GM12801 (cell line): ENCODE measurements at regions not wholly inside any gene's neighbourhood (a gene's known extent, or its start where the extent isn't known, plus 50 kb on each side); places are given as distances from the start of the nearest gene placed in this dataset.

ENCODE experiments used
- CTCF ChIP-seq: IDR thresholded peaks from one replicate; pipeline ENCODE4 v1.5.1; 2011; ENCODE audit warnings: control low read depth; ENCODE audit not compliant: insufficient read length; ENCODE audit errors: extremely low read depth

- no peak for TF ChIP-seq CTCF
Measured at GRCh38 chr2:205872716-205873115, 190.4 kb downstream of the NRP2 start.

DNA sequence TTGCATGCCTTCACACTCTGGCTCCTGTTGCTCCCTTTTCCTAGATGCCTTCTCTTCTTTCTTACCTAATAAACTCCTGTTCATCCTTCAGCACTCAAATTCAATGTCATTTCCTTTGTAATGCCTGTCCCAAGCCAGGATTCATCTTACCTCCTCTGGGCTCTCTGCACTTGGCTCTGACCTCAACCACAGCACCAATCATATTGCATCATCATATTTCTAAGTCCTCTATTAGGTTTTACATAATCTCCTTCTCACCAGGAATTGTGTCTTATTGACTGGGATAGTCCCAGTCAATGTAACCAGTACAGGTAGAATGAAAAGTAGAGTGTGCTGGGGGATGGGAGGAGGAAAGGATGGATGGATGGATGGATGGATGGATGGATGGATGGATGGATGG lies 187.1 kb downstream of the NRP2 start:
- no peak for TF ChIP-seq CTCF

DNA sequence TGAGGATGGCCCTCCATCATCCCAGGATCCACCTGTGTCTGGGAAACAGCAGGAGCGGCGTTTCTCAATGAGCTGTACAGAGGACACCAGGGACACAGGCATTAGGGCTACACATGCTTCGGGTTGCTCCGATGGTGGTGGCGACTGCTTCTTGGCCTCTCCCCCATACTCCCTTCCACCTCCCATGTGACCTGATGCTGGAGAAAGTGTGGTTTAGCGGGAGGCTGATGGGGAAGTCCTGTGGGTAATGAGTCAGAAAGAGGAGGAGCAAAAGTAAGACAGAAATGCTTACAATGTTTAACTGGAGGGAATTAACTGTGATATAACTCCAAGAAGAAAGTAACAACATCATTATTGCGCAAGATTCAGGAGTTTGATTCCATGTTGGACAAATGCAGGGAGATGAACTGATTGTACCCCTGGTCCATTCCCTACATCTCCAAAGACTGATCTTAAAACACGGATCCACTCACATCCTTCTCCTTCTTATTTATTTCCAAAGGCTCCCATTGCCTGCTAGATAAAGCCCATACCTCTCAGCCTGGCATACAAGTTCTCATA lies 186.6 kb downstream of the NRP2 start:
- no peak for TF ChIP-seq CTCF

DNA sequence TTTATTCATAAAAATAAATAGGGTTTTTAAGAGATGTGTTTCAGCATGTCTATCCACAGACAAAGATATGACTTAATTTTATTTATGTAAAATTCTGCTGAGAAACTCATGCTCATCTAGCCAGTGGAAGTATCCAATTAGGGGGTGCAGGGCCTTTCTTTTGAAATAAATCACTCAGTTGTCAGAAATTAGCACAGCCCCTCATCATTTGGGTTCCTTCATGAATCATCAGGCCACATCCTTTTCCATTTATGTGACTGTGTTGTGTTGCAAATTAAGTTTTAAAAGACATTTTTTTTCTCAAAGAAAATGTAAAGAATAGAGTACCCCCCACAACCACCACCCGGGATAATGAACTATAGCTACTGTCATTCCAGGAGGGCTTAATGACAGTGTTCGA lies 185.8 kb downstream of the NRP2 start:
- no peak for TF ChIP-seq CTCF

GRCh38 chr2:205867371-205867770 lies 185.1 kb downstream of the NRP2 start:
- TF ChIP-seq CTCF: no peak

DNA sequence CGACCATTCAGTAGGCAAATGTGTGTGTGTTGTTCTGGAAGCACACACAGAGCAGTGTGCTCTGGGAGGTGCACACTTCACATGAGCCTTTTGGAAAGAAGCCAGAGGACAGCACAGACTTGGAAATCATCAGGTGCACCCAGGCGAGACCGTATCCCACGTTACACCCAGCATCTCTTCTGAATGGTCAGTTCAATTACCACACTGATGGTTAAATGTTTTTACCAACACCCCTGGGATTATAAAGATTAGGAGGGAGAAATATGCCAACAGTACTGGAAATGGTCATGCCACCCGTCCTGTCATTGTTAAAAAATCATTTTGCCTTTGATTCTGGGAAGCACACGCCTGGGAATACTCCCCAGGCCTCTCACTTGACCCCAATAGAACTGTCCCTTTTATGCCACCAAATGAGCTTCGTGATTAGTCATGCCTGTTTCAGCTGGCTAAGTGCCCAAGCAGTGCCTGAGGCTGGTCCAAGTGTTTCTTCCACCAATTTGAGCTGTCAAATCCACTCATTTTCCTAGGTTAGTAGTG lies 183.7 kb downstream of the NRP2 start:
- no peak for TF ChIP-seq CTCF

DNA sequence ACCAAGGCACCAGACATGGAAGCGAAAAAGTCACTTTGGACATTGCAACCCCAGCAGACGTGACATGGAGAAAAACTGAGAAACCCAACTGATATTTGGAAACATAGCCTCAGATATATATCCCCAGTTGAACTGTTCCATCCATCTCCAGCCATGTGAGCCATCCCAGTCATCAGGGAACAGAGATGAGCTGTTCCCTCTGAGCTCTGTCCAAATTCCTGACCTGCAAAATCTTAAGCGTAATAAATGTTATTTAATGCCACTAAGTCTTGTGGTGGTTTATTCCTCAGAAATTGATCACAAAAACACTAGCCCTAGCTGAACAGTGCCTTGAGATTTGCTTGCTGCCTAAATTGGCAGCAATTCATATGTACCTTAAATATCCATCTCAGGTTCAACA lies 182.8 kb downstream of the NRP2 start:
- TF ChIP-seq CTCF: no peak
